Breast epithelium (tissue), 3 donors: ENCODE measurements at regions not wholly inside any gene's neighbourhood (a gene's known extent, or its start where the extent isn't known, plus 50 kb on each side); places are given as distances from the start of the nearest gene placed in this dataset.

ENCODE experiments used
- CTCF ChIP-seq, 3 donors: fragments of 450-650 bp; IDR thresholded peaks; one replicate each; pipeline ENCODE4 v1.5.1; 2016 to 2017; ENCODE audit warnings: antibody characterized with exemption in 3 of 3, mild to moderate bottlenecking in 3 of 3, moderate library complexity in 3 of 3
- POLR2A ChIP-seq: fragments of 450-650 bp; IDR thresholded peaks from one replicate; pipeline ENCODE4 v1.6.1; 2016; ENCODE audit warnings: antibody characterized with exemption, mild to moderate bottlenecking, moderate library complexity
- POLR2AphosphoS5 ChIP-seq, 3 donors: sonication (generic); formaldehyde crosslinking; IDR thresholded peaks; one replicate each; pipeline ENCODE4 v1.6.1; 2017; ENCODE audit warnings: antibody characterized with exemption in 3 of 3

GRCh38 chrX:69255441-69256290 is 90.4 kb upstream of the PJA1 start:
- no peak for TF ChIP-seq CTCF (IDR thresholded peaks at IDR 0.05)
- no peak for TF ChIP-seq POLR2A
- TF ChIP-seq POLR2AphosphoS5 (IDR thresholded peaks at IDR 0.05) = no peak
